NCI-H524 treated with DMSO at 0.1 percent for 48 hours (cell line): ENCODE measurements at regions not wholly inside any gene's neighbourhood (a gene's known extent, or its start where the extent isn't known, plus 50 kb on each side); places are given as distances from the start of the nearest gene placed in this dataset.

Experiments
- DNase-seq: peaks from one replicate; lab custom pipeline; 2025; lab: John Stamatoyannopoulos, UW

- no peak for DNase-seq
These were observed 245.9 kb downstream of the HS3ST1 start for GRCh38 chr4:11182586-11183355.

- no peak for DNase-seq
These were observed 246.7 kb downstream of the HS3ST1 start for GRCh38 chr4:11182031-11182430.

GRCh38 chr4:11179796-11180195 lies 248.9 kb downstream of the HS3ST1 start:
- no peak for DNase-seq

- DNase-seq: no peak
These were observed 250.3 kb downstream of the HS3ST1 start for GRCh38 chr4:11178433-11178832.

GRCh38 chr4:11175374-11175773 lies 253.3 kb downstream of the HS3ST1 start:
- no peak for DNase-seq

- DNase-seq: no peak
These were observed 262.1 kb downstream of the HS3ST1 start for GRCh38 chr4:11166606-11167005.

GRCh38 chr4:11166034-11166433 lies 262.7 kb downstream of the HS3ST1 start:
- DNase-seq: no peak

- no peak for DNase-seq
These were observed 263.6 kb downstream of the HS3ST1 start for GRCh38 chr4:11165052-11165451.

- DNase-seq: no peak
These were observed 268.4 kb downstream of the HS3ST1 start for GRCh38 chr4:11160288-11160687.

- DNase-seq: no peak
These were observed 269.7 kb downstream of the HS3ST1 start for GRCh38 chr4:11158971-11159370.

GRCh38 chr4:11155208-11155867 lies 273.4 kb downstream of the HS3ST1 start:
- DNase-seq: peak; percentile 77

- no peak for DNase-seq
These were observed 275.4 kb downstream of the HS3ST1 start for GRCh38 chr4:11153171-11153750.

- no peak for DNase-seq
These were observed 276.0 kb downstream of the HS3ST1 start for GRCh38 chr4:11152684-11153083.

- DNase-seq: no peak
These were observed 277.2 kb downstream of the HS3ST1 start for GRCh38 chr4:11151500-11151899.

- no peak for DNase-seq
These were observed 279.0 kb downstream of the HS3ST1 start for GRCh38 chr4:11149612-11150259.

GRCh38 chr4:11139871-11140270 lies 288.8 kb downstream of the HS3ST1 start:
- DNase-seq: no peak

GRCh38 chr4:11138964-11139363 lies 289.7 kb downstream of the HS3ST1 start:
- no peak for DNase-seq

GRCh38 chr4:11134705-11135104 lies 294.0 kb downstream of the HS3ST1 start:
- no peak for DNase-seq

- DNase-seq: no peak
These were observed 294.8 kb downstream of the HS3ST1 start for GRCh38 chr4:11133868-11134267.

GRCh38 chr4:11132478-11132877 lies 296.2 kb downstream of the HS3ST1 start:
- DNase-seq: no peak

GRCh38 chr4:11131491-11131890 lies 297.2 kb downstream of the HS3ST1 start:
- DNase-seq: no peak

GRCh38 chr4:11130195-11130970 lies 298.3 kb downstream of the HS3ST1 start:
- no peak for DNase-seq
